ENCODE measurements at regions not wholly inside any gene's neighbourhood (a gene's known extent, or its start where the extent isn't known, plus 50 kb on each side); places are given as distances from the start of the nearest gene placed in this dataset.

DNA sequence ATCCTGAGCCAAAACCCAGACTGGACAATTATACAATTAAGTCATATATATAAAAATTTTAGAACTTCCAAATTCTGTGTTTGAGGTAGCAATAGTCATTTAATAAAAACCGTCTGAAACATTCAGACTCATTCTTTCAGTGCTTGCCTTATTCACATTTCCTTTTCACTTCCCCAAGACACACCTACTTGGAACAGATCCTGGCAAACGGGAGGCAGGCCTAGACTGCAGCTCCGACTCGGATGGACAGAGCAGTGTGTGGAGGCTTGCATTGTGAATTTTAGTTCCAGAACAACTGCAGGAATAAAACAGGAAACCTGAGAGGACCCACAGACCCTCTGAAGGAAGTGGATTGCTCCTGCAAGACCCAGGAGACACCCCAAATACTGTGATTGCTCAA, 341.4 kb downstream of the CNTN3 start:
- H3K36me3 ChIP-seq: no peaks in the 10 kb centered on the region
- no peaks in the 10 kb centered on the region for H3K27me3 ChIP-seq
- H3K27ac ChIP-seq: no peak overlapping the region
- DNase-seq (ENCODE audit: low spot score in 2 of 2): no peak
- no peaks in the 10 kb centered on the region for H3K4me1 ChIP-seq
- TF ChIP-seq POLR2A (IDR thresholded peaks at IDR 0.05) (no peak), POLR2AphosphoS5 (IDR thresholded peaks at IDR 0.05) (no peak)
- TF ChIP-seq, protein P1, sequence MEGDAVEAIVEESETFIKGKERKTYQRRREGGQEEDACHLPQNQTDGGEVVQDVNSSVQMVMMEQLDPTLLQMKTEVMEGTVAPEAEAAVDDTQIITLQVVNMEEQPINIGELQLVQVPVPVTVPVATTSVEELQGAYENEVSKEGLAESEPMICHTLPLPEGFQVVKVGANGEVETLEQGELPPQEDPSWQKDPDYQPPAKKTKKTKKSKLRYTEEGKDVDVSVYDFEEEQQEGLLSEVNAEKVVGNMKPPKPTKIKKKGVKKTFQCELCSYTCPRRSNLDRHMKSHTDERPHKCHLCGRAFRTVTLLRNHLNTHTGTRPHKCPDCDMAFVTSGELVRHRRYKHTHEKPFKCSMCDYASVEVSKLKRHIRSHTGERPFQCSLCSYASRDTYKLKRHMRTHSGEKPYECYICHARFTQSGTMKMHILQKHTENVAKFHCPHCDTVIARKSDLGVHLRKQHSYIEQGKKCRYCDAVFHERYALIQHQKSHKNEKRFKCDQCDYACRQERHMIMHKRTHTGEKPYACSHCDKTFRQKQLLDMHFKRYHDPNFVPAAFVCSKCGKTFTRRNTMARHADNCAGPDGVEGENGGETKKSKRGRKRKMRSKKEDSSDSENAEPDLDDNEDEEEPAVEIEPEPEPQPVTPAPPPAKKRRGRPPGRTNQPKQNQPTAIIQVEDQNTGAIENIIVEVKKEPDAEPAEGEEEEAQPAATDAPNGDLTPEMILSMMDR (IDR thresholded peaks at IDR 0.05): no peak
- intact Hi-C loops (cut with DNase I; ENCODE audit: low total_unique reads): no loop called here
- no peak overlapping the region for H3K4me3 ChIP-seq
- H3K9me3 ChIP-seq: no peaks in the 10 kb centered on the region

DNA sequence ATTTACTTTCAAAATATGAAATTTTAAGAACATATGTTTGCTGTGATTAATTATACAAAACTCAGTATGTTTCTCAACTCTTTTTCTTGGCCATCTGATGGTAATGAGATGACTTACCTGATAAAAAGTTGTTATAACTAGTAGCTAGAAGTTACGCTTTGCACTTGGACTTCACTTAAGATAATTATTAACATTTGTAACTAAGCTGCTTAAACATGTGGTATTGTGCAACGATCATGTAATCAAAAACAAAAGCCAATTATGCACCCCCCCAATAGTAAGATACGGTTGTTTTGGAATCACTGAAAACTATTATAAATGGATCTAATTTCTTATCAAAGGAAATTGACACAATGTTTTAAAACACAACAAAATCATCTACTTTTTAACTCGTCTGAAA, 342.9 kb downstream of the CNTN3 start:
- Histone ChIP-seq H3K9me3 (no peaks in the 10 kb centered on the region), H3K27ac (no peak overlapping the region), H3K4me3 (no peak overlapping the region), H3K27me3 (no peaks in the 10 kb centered on the region), H3K4me1 (no peaks in the 10 kb centered on the region), H3K36me3 (no peaks in the 10 kb centered on the region)
- TF ChIP-seq POLR2A (IDR thresholded peaks at IDR 0.05) (no peak), POLR2AphosphoS5 (IDR thresholded peaks at IDR 0.05) (no peak)
- TF ChIP-seq, protein P1 (IDR thresholded peaks at IDR 0.05): no peak
- DNase-seq (ENCODE audit: low spot score in 2 of 2): no peak
- intact Hi-C loops (cut with DNase I; ENCODE audit: low total_unique reads): no loop called here

DNA sequence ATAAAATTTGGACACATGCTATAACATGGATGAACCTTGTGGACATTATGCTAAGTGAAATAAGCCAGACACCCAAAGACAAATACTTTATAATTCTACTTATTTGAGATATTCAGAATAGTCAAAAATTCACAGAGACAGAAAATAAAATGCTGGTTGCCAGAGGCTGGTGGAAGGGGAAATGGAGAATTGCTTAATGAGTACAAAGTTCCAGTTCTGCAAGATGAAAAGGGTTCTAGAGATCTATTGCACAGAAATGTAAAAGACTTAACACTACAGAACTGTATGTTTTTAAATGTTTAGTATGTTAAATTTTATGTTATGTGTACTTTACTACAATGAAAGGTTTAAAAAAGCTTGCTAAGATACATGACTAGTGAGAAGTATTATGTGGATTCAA, 344.8 kb downstream of the CNTN3 start:
- DNase-seq (ENCODE audit: low spot score in 2 of 2): no peak
- Histone ChIP-seq H3K27ac (no peak overlapping the region), H3K27me3 (no peaks in the 10 kb centered on the region), H3K4me3 (no peak overlapping the region), H3K4me1 (no peaks in the 10 kb centered on the region), H3K36me3 (no peaks in the 10 kb centered on the region), H3K9me3 (no peaks in the 10 kb centered on the region)
- intact Hi-C loops (cut with DNase I; ENCODE audit: low total_unique reads): no loop called here
- TF ChIP-seq POLR2A (IDR thresholded peaks at IDR 0.05) (no peak), POLR2AphosphoS5 (IDR thresholded peaks at IDR 0.05) (no peak)
- TF ChIP-seq, protein P1 (IDR thresholded peaks at IDR 0.05): no peak

DNA sequence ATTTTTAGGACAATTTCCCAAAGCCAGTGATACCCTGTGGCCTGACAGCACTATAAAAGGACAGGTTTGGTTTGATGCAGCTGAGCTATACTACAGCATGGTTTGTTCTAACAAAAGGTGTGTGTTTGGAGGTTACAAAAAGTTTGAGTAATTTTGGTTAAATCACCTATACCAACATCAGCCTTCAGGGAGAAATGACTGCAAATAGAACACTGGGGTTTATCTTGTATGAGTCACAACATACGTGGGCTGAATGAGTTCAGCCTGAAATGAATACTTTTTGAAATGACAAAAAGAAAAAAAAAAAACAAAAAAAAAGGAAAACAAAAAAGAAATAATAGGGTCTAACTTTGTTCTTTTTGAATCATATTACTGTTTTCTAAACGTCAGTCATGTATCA, 345.7 kb downstream of the CNTN3 start:
- Histone ChIP-seq H3K36me3 (no peaks in the 10 kb centered on the region), H3K4me3 (no peak overlapping the region), H3K4me1 (no peaks in the 10 kb centered on the region), H3K27ac (no peak overlapping the region), H3K9me3 (no peaks in the 10 kb centered on the region), H3K27me3 (no peaks in the 10 kb centered on the region)
- intact Hi-C loops (cut with DNase I; ENCODE audit: low total_unique reads): no loop called here
- no peak for DNase-seq (ENCODE audit: low spot score in 2 of 2)
- TF ChIP-seq POLR2AphosphoS5 (IDR thresholded peaks at IDR 0.05): no peak

DNA sequence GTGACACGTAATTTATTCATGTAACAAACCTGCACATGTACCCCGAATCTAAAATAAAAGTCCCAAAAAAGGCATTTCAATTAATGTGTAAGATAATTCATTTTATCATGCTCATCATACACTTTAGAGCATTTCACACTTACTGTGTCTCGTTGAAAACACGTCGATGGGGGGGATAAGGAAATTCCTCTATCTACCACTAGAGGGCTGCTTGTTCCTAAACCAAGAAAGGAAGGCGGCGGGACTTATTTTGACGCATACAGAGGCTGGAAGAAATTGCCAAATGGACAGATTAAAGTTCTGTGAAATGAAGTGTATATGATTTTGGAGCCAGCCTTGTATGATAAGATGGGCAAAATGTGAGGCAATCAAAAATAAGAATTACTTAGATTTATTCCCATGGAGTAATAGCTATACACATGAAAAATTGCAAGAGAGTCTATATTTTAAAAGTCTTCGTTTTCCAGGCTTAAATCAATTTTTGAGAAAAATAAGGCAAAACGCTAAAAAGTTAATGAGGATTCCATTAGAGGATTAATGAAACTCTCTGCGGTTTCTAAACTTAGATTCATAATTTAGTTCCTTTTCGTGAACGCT, 346.8 kb downstream of the CNTN3 start:
- H3K4me3 ChIP-seq: no peak overlapping the region
- intact Hi-C loops (cut with DNase I; ENCODE audit: low total_unique reads): no loop called here
- TF ChIP-seq, protein P1 (IDR thresholded peaks at IDR 0.05): peak; percentile 21 to 69 (median 69)
- no peak for TF ChIP-seq POLR2A (IDR thresholded peaks at IDR 0.05)
- no peak overlapping the region for H3K27ac ChIP-seq
- no peaks in the 10 kb centered on the region for H3K27me3 ChIP-seq
- no peaks in the 10 kb centered on the region for H3K36me3 ChIP-seq
- no peaks in the 10 kb centered on the region for H3K4me1 ChIP-seq
- no peak for DNase-seq (ENCODE audit: low spot score in 2 of 2)
- H3K9me3 ChIP-seq: no peaks in the 10 kb centered on the region

DNA sequence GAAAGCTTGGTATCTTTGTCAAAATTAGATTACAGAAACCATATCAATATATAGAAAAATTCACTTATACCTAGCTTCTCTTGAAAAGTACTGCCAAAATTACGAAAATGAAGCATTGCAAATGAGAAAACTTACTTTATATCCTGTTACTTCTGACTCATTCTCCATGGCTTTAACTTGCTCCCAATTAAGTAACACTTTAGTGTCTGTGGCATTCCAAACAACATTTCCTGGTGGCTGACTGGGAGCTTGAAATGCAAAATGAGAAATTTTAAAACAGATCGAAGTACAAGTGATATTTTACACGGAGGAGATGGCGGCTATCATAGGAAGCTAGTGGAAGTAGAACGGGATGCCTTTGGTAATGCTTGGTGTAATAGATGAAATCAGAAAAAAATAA, 347.3 kb downstream of the CNTN3 start:
- intact Hi-C loops (cut with DNase I; ENCODE audit: low total_unique reads): no loop called here
- Histone ChIP-seq H3K27me3 (no peaks in the 10 kb centered on the region), H3K27ac (no peak overlapping the region), H3K9me3 (no peaks in the 10 kb centered on the region), H3K36me3 (no peaks in the 10 kb centered on the region), H3K4me1 (no peaks in the 10 kb centered on the region), H3K4me3 (no peak overlapping the region)
- TF ChIP-seq POLR2AphosphoS5 (IDR thresholded peaks at IDR 0.05): no peak
- no peak for TF ChIP-seq POLR2A (IDR thresholded peaks at IDR 0.05)
- TF ChIP-seq, protein P1 (IDR thresholded peaks at IDR 0.05): no peak
- no peak for DNase-seq (ENCODE audit: low spot score in 2 of 2)

Data from breast epithelium (tissue), 4 donors.